Tibial nerve (tissue), 3 donors: ENCODE measurements at regions not wholly inside any gene's neighbourhood (a gene's known extent, or its start where the extent isn't known, plus 50 kb on each side); places are given as distances from the start of the nearest gene placed in this dataset.
"Not testable (repeated sequence)": the region's sequence is repeated elsewhere in the genome, so short reads cannot be mapped to it uniquely, and the experiment has no call there.

Source experiments
- CTCF ChIP-seq, 5 experiments: fragments of 200-600 bp in 3 of 5; fragments of 450-650 bp in 2 of 5; sonication (generic) in 3 of 5; IDR thresholded peaks; one replicate each; pipeline ENCODE4 v1.5.1; 2016 to 2019; ENCODE audit warnings: antibody characterized with exemption in 5 of 5, mild to moderate bottlenecking in 3 of 5, moderate library complexity in 2 of 5
- POLR2A ChIP-seq, 2 donors: fragments of 450-650 bp; IDR thresholded peaks; one replicate each; pipeline ENCODE4 v1.6.1; 2017; ENCODE audit warnings: antibody characterized with exemption in 2 of 2, mild to moderate bottlenecking in 2 of 2, moderate library complexity in 2 of 2

- not testable (repeated sequence) for TF ChIP-seq CTCF, POLR2A (IDR thresholded peaks at IDR 0.05)
These were observed 439.1 kb downstream of the CNTNAP4 start for GRCh38 chr16:76716251-76716650.
